ENCODE measurements at regions not wholly inside any gene's neighbourhood (a gene's known extent, or its start where the extent isn't known, plus 50 kb on each side); places are given as distances from the start of the nearest gene placed in this dataset.

- Histone ChIP-seq H3K9me1 (ENCODE audit: control insufficient read depth, extremely low read depth, insufficient read depth, low read length) (no peaks in the 10 kb centered on the region), H4K20me1 (ENCODE audit: control insufficient read depth, extremely low read depth, insufficient read depth, low read length) (no peaks in the 10 kb centered on the region), H3K4me1 (ENCODE audit: control insufficient read depth, extremely low read depth, insufficient read depth, low read length) (peaks cover 8% of the 10 kb centered on the region), H3K9ac (ENCODE audit: control insufficient read depth, extremely low read depth, insufficient read depth, low read length) (no peak overlapping the region), H3K4me2 (ENCODE audit: control insufficient read depth, extremely low read depth, insufficient read depth, low read depth, low read length) (no peak overlapping the region), H3K27me3 (ENCODE audit: control insufficient read depth, extremely low read depth, insufficient read depth, low read length) (no peaks in the 10 kb centered on the region), H3K4me3 (ENCODE audit: control insufficient read depth in 2 of 3, extremely low read depth in 1 of 3, insufficient read depth in 2 of 3, low read depth in 1 of 3, low read length in 3 of 3) (no peak overlapping the region), H3K9me3 (ENCODE audit: control insufficient read depth, low read depth, low read length) (no peaks in the 10 kb centered on the region), H3K36me3 (ENCODE audit: control insufficient read depth in 2 of 2, extremely low read depth in 1 of 2, insufficient read depth in 2 of 2, low read length in 2 of 2) (no peaks in the 10 kb centered on the region), H2AFZ (ENCODE audit: control insufficient read depth, low read length) (peak overlapping the region; percentile 17), H3K79me2 (ENCODE audit: control insufficient read depth, insufficient read depth, low read length) (no peaks in the 10 kb centered on the region), H3K27ac (ENCODE audit: control insufficient read depth, insufficient read depth, low read length) (no peak overlapping the region)
- dilution Hi-C loops (cut with MboI; ENCODE audit: extremely low pct_ligation_motif_present, low sequenced_read_pairs), result no loop called here
- TF ChIP-seq, protein P1, sequence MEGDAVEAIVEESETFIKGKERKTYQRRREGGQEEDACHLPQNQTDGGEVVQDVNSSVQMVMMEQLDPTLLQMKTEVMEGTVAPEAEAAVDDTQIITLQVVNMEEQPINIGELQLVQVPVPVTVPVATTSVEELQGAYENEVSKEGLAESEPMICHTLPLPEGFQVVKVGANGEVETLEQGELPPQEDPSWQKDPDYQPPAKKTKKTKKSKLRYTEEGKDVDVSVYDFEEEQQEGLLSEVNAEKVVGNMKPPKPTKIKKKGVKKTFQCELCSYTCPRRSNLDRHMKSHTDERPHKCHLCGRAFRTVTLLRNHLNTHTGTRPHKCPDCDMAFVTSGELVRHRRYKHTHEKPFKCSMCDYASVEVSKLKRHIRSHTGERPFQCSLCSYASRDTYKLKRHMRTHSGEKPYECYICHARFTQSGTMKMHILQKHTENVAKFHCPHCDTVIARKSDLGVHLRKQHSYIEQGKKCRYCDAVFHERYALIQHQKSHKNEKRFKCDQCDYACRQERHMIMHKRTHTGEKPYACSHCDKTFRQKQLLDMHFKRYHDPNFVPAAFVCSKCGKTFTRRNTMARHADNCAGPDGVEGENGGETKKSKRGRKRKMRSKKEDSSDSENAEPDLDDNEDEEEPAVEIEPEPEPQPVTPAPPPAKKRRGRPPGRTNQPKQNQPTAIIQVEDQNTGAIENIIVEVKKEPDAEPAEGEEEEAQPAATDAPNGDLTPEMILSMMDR (optimal IDR thresholded peaks at IDR 0.05 in 1 of 3, IDR thresholded peaks at IDR 0.05 in 1 of 3, conservative IDR thresholded peaks at IDR 0.05 in 1 of 3; ENCODE audit: extremely low read depth in 1 of 3, insufficient read depth in 2 of 3, low read length in 3 of 3), result no peak
- TF ChIP-seq EZH2 (IDR thresholded peaks at IDR 0.05; ENCODE audit: low read length), result no peak
- DNase-seq (ENCODE audit: low read depth, low spot score) (no peak), FAIRE-seq (no peak)
These were observed 138.1 kb upstream of the ADAMTS5 start for GRCh38 chr21:27104846-27105431.

DNA sequence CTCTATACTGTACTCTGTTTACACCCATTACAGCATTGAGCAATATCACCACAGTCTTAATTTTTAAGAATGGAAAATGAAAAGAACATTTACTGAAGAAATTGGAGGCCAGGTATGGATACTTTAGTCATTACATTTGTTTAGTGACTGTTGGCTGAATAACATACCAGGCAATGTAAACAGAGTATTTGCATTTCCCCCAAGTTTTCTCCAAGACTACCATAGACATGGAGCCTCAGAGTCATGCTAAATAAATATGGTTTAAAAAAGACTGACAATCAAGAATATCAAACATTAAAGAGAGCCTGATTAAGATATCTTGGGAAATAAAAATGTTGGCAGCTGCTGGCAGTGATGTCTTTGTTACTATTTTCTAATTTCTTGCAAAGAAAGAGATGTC, 136.9 kb upstream of the ADAMTS5 start:
- Histone ChIP-seq H3K79me2 (ENCODE audit: control insufficient read depth, insufficient read depth, low read length) (no peaks in the 10 kb centered on the region), H3K4me3 (ENCODE audit: control insufficient read depth in 2 of 3, extremely low read depth in 1 of 3, insufficient read depth in 2 of 3, low read depth in 1 of 3, low read length in 3 of 3) (no peak overlapping the region), H3K36me3 (ENCODE audit: control insufficient read depth in 2 of 2, extremely low read depth in 1 of 2, insufficient read depth in 2 of 2, low read length in 2 of 2) (no peaks in the 10 kb centered on the region), H3K4me1 (ENCODE audit: control insufficient read depth, extremely low read depth, insufficient read depth, low read length) (peaks cover 8% of the 10 kb centered on the region), H3K27ac (ENCODE audit: control insufficient read depth, insufficient read depth, low read length) (no peak overlapping the region), H3K9ac (ENCODE audit: control insufficient read depth, extremely low read depth, insufficient read depth, low read length) (no peak overlapping the region), H3K9me3 (ENCODE audit: control insufficient read depth, low read depth, low read length) (no peaks in the 10 kb centered on the region), H4K20me1 (ENCODE audit: control insufficient read depth, extremely low read depth, insufficient read depth, low read length) (no peaks in the 10 kb centered on the region), H2AFZ (ENCODE audit: control insufficient read depth, low read length) (no peak overlapping the region), H3K27me3 (ENCODE audit: control insufficient read depth, extremely low read depth, insufficient read depth, low read length) (no peaks in the 10 kb centered on the region), H3K9me1 (ENCODE audit: control insufficient read depth, extremely low read depth, insufficient read depth, low read length) (no peaks in the 10 kb centered on the region), H3K4me2 (ENCODE audit: control insufficient read depth, extremely low read depth, insufficient read depth, low read depth, low read length) (no peak overlapping the region)
- dilution Hi-C loops (cut with MboI; ENCODE audit: extremely low pct_ligation_motif_present, low sequenced_read_pairs), result no loop called here
- no peak for TF ChIP-seq EZH2 (IDR thresholded peaks at IDR 0.05; ENCODE audit: low read length)
- TF ChIP-seq, protein P1 (optimal IDR thresholded peaks at IDR 0.05 in 1 of 3, IDR thresholded peaks at IDR 0.05 in 1 of 3, conservative IDR thresholded peaks at IDR 0.05 in 1 of 3; ENCODE audit: extremely low read depth in 1 of 3, insufficient read depth in 2 of 3, low read length in 3 of 3), result no peak
- no peak for FAIRE-seq
- DNase-seq (ENCODE audit: low read depth, low spot score), result no peak
